ENCODE measurements at regions not wholly inside any gene's neighbourhood (a gene's known extent, or its start where the extent isn't known, plus 50 kb on each side); places are given as distances from the start of the nearest gene placed in this dataset.
"Not testable (repeated sequence)": the region's sequence is repeated elsewhere in the genome, so short reads cannot be mapped to it uniquely, and the experiment has no call there.

DNA sequence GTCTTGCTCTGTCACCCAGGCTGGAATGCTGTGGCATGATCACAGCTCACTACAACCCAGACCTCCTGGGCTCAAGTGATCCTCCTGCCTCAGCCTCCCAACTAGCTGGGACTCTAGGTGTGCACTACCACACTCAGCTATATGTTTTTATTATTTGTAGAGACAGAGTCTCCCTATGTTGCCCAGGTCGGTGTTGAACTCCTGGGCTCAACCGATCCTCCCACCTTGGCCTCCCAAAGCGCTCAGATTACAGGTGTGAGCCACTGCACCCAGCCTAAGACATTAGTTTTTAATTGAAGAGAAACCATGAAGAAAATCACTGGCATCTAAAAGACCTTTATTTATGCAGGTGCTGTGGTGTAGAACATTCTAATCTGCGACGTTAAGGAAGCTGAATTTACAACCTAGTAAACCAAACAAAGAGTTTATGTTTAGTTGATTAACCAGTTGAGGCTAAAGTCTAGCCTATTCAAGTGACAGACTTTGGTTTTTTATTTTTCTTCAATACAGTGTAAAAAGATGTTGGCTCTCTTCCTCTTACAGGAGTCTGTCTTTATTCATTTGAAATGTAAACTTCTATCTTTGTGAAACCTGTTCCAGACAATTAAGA, 52.5 kb upstream of the NBL1 start:
- DNase-seq (ENCODE audit: low read depth, low spot score) = no peak

DNA sequence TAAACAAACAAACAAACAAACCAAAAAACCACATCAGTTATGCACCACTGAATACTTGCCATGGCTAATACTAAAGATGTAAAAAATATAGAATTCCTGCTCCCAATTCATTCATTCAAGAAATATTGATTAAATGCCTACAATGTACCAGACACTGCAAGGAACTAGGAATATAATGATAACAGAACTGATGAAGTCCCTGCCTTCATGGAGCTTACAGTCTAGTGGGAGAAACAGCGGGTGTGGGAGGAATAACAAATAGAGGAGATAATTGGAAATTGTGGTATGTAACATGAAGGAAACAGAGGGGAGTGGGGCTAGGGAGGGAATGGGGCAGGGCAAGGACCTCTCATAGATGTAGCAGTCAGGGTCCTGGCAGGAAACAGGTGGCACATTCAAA, 58.6 kb upstream of the NBL1 start:
- DNase-seq (ENCODE audit: low read depth, low spot score) = no peak

DNA sequence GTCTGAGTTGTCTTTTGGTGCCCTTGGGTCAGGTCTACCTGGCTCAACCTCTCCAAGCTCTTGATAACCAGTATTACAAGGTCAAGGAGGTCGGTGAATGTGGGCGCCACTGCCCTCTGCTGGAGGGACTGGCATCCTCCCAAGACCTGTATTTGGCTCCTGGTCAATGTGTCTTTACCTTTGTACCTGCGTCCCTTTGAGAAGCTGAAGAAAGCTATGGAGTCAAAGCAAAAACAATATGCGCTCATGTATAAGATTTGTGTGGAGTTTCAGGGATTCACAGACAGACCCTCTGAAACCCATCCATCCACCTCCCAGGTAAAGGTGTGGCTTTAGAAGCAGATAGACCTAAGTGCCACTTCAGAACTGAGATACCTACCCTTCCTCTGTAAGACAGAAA, 61.8 kb upstream of the NBL1 start:
- peak; percentile 20 for DNase-seq (ENCODE audit: low read depth, low spot score)

DNA sequence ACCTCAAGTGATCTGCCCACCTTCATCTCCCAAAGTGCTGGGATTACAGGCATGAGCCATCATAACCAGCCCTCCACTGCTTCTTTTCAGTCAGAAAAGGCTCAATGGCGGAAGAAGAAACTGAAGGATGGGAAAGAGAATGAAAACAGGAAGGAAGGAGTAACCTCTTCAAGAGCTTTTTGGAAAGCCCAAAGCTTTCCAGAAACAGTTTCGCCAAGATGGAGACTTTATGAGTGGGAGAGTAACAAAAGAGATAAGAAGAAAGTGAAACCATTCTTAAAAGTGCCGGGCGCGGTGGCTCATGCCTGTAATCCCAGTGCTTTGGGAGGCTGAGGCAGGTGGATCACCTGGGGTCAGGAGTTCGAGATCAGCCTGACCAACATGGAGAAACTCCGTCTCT, 62.7 kb upstream of the NBL1 start:
- DNase-seq (ENCODE audit: low read depth, low spot score) = no peak

DNA sequence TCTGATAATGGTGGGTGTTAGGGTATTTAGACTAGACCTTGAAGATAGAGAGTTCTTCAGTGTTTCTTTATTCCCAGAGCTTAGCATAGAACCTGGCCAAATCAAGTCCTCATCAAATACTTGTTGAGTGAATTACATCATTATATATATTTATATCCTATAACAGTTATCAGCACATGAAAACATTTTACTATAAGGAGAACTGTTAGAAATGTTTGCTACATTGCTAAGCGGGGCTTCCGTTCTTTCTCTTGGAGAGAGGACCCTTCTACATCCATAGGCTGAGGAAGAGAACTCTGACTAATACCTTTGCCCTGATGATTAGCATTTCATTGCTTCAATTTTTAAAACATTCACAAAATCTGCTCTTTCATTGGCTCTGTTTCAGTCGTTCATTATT, 66.5 kb upstream of the NBL1 start:
- no peak for DNase-seq (ENCODE audit: low read depth, low spot score)

- no peak for DNase-seq (ENCODE audit: low read depth, low spot score)
These were observed 67.1 kb upstream of the NBL1 start for GRCh38 chr1:19577036-19577435.

DNA sequence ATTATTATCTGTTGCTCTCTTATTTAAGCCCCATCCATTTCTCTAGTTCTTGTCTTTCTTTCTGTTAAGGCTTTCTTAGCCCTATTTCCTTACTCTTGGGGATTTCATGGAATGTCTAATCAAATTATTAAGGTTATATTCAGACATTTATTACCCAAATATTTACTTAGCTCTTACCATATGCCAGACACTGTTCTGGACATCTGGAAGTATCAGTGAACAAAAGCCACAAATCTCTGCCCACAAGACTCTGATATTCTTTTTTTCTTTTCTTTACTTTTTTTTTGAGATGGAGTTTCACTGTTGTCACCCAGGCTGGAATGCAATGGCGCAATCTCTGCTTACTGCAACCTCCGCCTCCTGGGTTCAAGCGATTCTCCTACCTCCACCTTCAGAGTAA, 74.3 kb upstream of the NBL1 start:
- DNase-seq (ENCODE audit: low read depth, low spot score) = no peak

- DNase-seq (ENCODE audit: low read depth, low spot score) = no peak
These were observed 77.1 kb upstream of the NBL1 start for GRCh38 chr1:19567041-19567440.

- no peak for DNase-seq (ENCODE audit: low read depth, low spot score)
These were observed 79.0 kb upstream of the CAPZB start for GRCh38 chr1:19564366-19564765.

DNA sequence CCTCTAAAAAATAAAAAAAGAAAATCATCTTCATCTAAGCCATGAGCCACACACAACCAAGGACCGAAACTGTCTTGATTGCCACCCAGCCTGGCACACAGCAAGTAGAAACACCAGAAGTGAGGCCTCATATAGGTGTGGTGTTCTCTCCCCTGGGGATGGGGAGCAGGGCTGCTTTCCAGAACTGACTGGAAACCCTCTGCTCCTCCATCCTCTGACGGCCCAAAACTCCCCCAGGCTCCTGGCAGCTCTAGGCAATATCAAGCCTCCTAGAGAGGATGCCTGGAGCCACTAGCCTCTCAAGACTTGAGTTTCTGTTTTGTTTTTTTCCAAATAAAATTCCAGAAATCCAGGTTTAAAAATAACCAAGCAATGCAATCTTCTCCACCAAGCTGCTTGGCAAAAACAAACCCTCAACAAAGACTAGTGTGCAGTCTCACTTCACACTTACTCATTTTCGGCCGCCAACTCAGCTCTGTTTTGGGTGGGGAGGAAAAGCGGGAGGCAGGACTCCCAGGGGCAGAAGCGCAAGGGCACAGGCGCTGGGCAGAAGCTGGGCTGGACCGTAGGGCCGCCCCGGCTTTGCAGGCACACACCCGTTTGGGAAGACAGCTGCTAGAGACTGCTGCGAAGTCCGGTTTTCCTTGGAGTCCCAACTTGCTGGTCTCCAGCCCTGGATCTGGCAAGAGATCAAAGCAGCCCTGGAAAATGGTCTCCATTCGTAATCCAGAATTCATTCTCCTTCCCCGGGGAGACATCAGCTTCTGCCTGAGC, 78.2 kb upstream of the CAPZB start:
- DNase-seq (ENCODE audit: low read depth, low spot score) = peak; percentile 65

DNA sequence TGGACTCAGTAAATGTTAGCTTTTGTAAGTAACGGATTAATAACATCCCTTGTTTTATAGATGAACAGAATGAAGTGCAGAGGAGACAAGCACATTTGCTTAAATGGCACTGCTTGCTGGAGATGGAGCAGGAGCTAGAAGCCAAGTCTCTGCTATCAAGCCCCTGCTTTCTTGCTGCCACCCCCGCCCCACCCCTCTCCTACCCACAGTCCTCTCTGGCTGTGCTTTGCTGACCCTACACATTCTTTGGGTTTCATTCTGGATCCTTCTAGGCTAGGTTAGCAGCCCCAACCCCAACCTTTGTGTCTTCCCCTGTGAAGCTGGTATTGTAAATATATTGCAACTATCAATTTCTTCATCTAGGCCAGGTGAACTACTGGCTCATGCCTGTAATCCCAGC, 77.5 kb upstream of the CAPZB start:
- DNase-seq (ENCODE audit: low read depth, low spot score) = no peak

- no peak for DNase-seq (ENCODE audit: low read depth, low spot score)
These were observed 75.1 kb upstream of the CAPZB start for GRCh38 chr1:19560480-19560879.

DNA sequence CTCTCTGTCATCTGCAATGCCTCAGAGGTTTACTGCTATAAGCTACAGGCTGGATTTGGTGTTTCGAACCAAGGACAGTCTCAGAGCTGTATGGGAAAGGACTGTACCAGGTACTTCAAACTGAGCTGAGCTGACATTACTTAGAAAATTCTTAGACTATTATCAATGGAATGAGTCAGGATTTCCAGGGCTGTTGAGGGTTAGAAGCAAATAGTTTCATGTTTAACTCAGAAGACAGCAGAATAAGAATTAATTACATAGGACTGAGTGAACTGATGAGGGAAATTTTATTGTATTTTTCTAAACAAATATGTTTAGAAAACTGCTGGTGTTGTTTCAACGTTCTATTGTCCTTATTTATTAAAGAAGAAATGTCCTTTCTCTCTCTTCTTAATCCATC, 74.3 kb upstream of the CAPZB start:
- peak; percentile 81 for DNase-seq (ENCODE audit: low read depth, low spot score)

GRCh38 chr1:19557609-19558051, 72.3 kb upstream of the CAPZB start:
- peak; percentile 14 for DNase-seq (ENCODE audit: low read depth, low spot score)

DNA sequence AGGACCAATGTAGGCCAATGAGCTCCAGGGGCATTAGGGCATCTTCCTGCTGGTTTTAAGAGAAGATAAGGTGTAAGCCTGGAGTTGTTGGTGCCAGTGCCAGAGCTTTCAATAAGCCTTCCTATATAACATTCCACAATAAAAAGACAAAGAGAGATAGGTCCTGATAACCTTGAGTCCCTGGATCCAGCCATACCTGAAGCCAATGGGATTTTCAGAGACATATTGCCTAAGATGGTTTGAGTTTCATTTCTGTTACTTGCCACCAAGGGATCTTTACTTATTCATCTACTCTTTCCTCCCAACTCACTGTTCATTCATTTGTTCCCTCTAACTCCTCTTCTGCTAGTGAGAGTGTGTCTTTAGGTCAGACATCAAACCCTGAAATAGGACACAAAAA, 68.8 kb upstream of the CAPZB start:
- no peak for DNase-seq (ENCODE audit: low read depth, low spot score)

GRCh38 chr1:19552291-19553010, 67.1 kb upstream of the CAPZB start:
- no peak for DNase-seq (ENCODE audit: low read depth, low spot score)

DNA sequence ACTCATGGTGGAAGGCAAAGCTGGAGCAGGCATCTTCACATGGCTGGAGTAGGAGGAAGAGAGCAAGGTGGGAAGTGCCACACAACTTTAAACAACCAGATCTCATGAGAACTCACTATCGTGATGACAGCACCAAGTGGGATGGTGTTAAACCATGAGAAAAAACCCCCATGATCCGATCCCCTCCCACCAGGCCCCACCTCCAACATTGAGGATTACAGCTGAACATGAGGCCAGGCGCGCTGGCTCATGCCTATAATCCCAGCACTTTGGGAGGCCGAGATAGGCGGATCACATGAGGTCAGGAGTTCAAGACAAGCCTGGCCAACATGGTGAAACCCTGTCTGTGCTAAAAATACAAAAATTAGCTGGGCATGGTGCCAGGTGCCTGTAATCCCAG, 66.5 kb upstream of the CAPZB start:
- DNase-seq (ENCODE audit: low read depth, low spot score) = not testable (repeated sequence)

GRCh38 chr1:19550437-19550836, 65.1 kb upstream of the CAPZB start:
- DNase-seq (ENCODE audit: low read depth, low spot score) = not testable (repeated sequence)

GRCh38 chr1:19547814-19548213, 62.5 kb upstream of the CAPZB start:
- no peak for DNase-seq (ENCODE audit: low read depth, low spot score)

GRCh38 chr1:19536519-19536918, 51.2 kb upstream of the CAPZB start:
- no peak for DNase-seq (ENCODE audit: low read depth, low spot score)

DNA sequence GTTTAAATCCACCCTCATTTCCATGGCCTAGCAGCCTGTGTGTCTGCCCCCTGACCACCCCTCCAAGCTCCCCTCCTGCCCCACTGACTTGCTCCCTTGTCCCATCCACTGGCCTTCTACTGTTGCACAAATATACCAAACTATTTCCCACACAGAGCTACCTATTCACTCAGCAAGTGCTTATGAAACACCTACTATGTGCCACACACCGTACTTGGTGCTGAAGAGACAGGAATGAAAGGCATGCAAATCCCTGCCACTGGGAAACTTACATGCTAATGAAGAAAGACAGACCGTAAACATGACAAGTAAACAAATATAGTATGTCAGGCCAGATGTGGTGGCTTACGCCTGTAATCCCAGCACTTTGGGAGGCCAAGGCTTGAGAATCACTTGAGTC, 49.9 kb upstream of the CAPZB start:
- no peak for DNase-seq (ENCODE audit: low read depth, low spot score)

Data from astrocyte of the hippocampus (primary cell).